SK-N-SH (cell line): ENCODE measurements at regions not wholly inside any gene's neighbourhood (a gene's known extent, or its start where the extent isn't known, plus 50 kb on each side); places are given as distances from the start of the nearest gene placed in this dataset.

Source experiments
- CTCF ChIA-PET: fragments of 300-600, 350-600 bp; formaldehyde crosslinking; extraction: SDS; loops from one replicate; lab custom pipeline; 2021; lab: Yijun Ruan, JAX
- POLR2A ChIA-PET: fragments of 350-600 bp; sonication (Branson Sonifier 250); formaldehyde crosslinking; extraction: SDS; loops from one replicate; lab custom pipeline; 2020; ENCODE audit warnings: antibody characterized with exemption, inconsistent platforms; lab: Yijun Ruan, JAX
- DNase-seq: peaks from one replicate; pipeline ENCODE4 v3.0.0; 2012
- H2AFZ ChIP-seq: fragments of 200-600 bp; sonication (generic); 2 replicates; pipeline ENCODE4 v1.8.1; 2016; ENCODE audit warnings: antibody characterized with exemption, mild to moderate bottlenecking, low read depth
- H3F3A ChIP-seq: fragments of 200-600 bp; sonication (generic); replicated peaks from 2 replicates; pipeline ENCODE3; 2016; ENCODE audit warnings: antibody characterized with exemption, mild to moderate bottlenecking; ENCODE audit not compliant: insufficient read depth
- H3K27ac ChIP-seq, 2 experiments: fragments of 200-500 bp in 1 of 2; fragments of 200-600 bp in 1 of 2; sonication (Bioruptor generic) in 1 of 2; sonication (generic), shearing (Covaris generic) in 1 of 2; 2 replicates each; pipeline versions ENCODE4 v1.5.1 to v1.6.1; 2014 to 2016; ENCODE audit warnings: low read depth in 2 of 2, inconsistent platforms in 1 of 2, low read length in 1 of 2, mild to moderate bottlenecking in 1 of 2, mixed read lengths in 1 of 2
- H3K27me3 ChIP-seq: fragments of 200-600 bp; sonication (generic), shearing (Covaris generic); 2 replicates; pipeline ENCODE4 v1.6.1; 2016; ENCODE audit warnings: mixed run types; ENCODE audit not compliant: insufficient read depth
- H3K36me3 ChIP-seq, 2 experiments: fragments of 200-500 bp in 1 of 2; fragments of 200-600 bp in 1 of 2; sonication (Bioruptor generic) in 1 of 2; sonication (generic) in 1 of 2; replicated peaks in 1 of 2; 2 replicates each; pipeline versions ENCODE3 to v1.5.1; 2014 to 2016; ENCODE audit warnings: low read length in 1 of 2, mild to moderate bottlenecking in 1 of 2; ENCODE audit not compliant: insufficient read depth in 2 of 2, control insufficient read depth in 1 of 2
- H3K4me1 ChIP-seq, 2 experiments: fragments of 200-500 bp in 1 of 2; fragments of 200-600 bp in 1 of 2; sonication (Bioruptor generic) in 1 of 2; sonication (generic), shearing (Covaris generic) in 1 of 2; 2 replicates each; pipeline versions ENCODE4 v1.5.1 to v1.6.1; 2014 to 2016; ENCODE audit warnings: low read depth in 1 of 2, low read length in 1 of 2, mixed run types in 1 of 2; ENCODE audit not compliant: insufficient read depth in 2 of 2, control insufficient read depth in 1 of 2
- H3K4me2 ChIP-seq: fragments of 200-600 bp; sonication (generic), shearing (Covaris generic); 2 replicates; pipeline ENCODE4 v1.6.1; 2017; ENCODE audit warnings: mixed run types
- H3K4me3 ChIP-seq, 2 experiments: fragments of 200-500 bp in 1 of 2; fragments of 200-600 bp in 1 of 2; sonication (Bioruptor generic) in 1 of 2; sonication (generic), shearing (Covaris generic) in 1 of 2; 2 replicates each; pipeline versions ENCODE4 v1.5.1 to v1.8.1; 2014 to 2016; ENCODE audit warnings: low read depth in 2 of 2, inconsistent platforms in 1 of 2, low read length in 1 of 2, mild to moderate bottlenecking in 1 of 2, mixed read lengths in 1 of 2, moderate library complexity in 1 of 2
- H3K79me2 ChIP-seq: fragments of 200-600 bp; sonication (generic); 2 replicates; pipeline ENCODE4 v1.8.1; 2017; ENCODE audit warnings: mild to moderate bottlenecking; ENCODE audit not compliant: insufficient read depth
- H3K9ac ChIP-seq: fragments of 200-600 bp; sonication (generic); 2 replicates; pipeline ENCODE4 v1.6.1; 2017; ENCODE audit warnings: mixed run types
- H3K9me2 ChIP-seq: fragments of 200-600 bp; sonication (generic); 2 replicates; pipeline ENCODE4 v1.6.1; 2017; ENCODE audit warnings: mixed run types
- H3K9me3 ChIP-seq: fragments of 200-600 bp; sonication (generic); 2 replicates; pipeline ENCODE4 v1.6.1; 2017; ENCODE audit warnings: mixed run types, mild to moderate bottlenecking, moderate library complexity
- H4K20me1 ChIP-seq: fragments of 200-600 bp; sonication (generic); 2 replicates; pipeline ENCODE4 v1.6.1; 2017; ENCODE audit warnings: mild to moderate bottlenecking, mixed run types; ENCODE audit not compliant: insufficient read depth
- EZH2phosphoT487 ChIP-seq: fragments of 200-600 bp; sonication (generic); IDR thresholded peaks from 2 replicates; pipeline ENCODE4 v1.6.1; 2017; ENCODE audit warnings: low read depth, mixed run types, mild to moderate bottlenecking, antibody characterized with exemption, moderate library complexity, borderline replicate concordance
- FOXJ3 ChIP-seq: sonication (generic); formaldehyde crosslinking; IDR thresholded peaks from 2 replicates; pipeline ENCODE4 v1.5.1; 2020; ENCODE audit warnings: mild to moderate bottlenecking, missing genetic modification reagents
- GABPA ChIP-seq: IDR thresholded peaks from 2 replicates; pipeline ENCODE4 v1.4.0; 2012; ENCODE audit warnings: low read depth, mild to moderate bottlenecking
- MXI1 ChIP-seq: IDR thresholded peaks from 2 replicates; pipeline ENCODE4 v1.6.1; 2012; ENCODE audit warnings: mild to moderate bottlenecking, low read depth, low read length, improper control_type of control experiment
- NRF1 ChIP-seq: IDR thresholded peaks from 2 replicates; pipeline ENCODE4 v1.6.1; 2012; ENCODE audit warnings: low read depth, mild to moderate bottlenecking, low read length
- POLR2AphosphoS5 ChIP-seq: IDR thresholded peaks from 2 replicates; pipeline ENCODE4 v1.6.1; 2012; ENCODE audit warnings: low read depth, low read length
- RXRA ChIP-seq: IDR thresholded peaks from 2 replicates; pipeline ENCODE4 v1.4.0; 2012; ENCODE audit warnings: low read depth, mild to moderate bottlenecking, borderline replicate concordance
- SIN3A ChIP-seq: IDR thresholded peaks from 2 replicates; pipeline ENCODE4 v1.6.1; 2012; ENCODE audit warnings: low read depth, mild to moderate bottlenecking, low read length, moderate library complexity, borderline replicate concordance
- SMC3 ChIP-seq: IDR thresholded peaks from 2 replicates; pipeline ENCODE4 v1.6.1; 2012; ENCODE audit warnings: low read depth, low read length, improper control_type of control experiment
- TAF1 ChIP-seq: IDR thresholded peaks from 2 replicates; pipeline ENCODE4 v1.6.1; 2012; ENCODE audit warnings: low read depth, mild to moderate bottlenecking, low read length, moderate library complexity, borderline replicate concordance
- TEAD4 ChIP-seq: IDR thresholded peaks from 2 replicates; pipeline ENCODE4 v1.4.0; 2012; ENCODE audit warnings: mild to moderate bottlenecking, borderline replicate concordance; ENCODE audit not compliant: insufficient read depth
- WGBS: methylation state at CpG from one replicate; pipeline ENCODE4 v1.1.6; 2017; ENCODE audit warnings: low lambda C conversion rate; 5-methylcytosine and 5-hydroxymethylcytosine counted together
- TF ChIP-seq, protein P1 (sequence below): fragments of 150-350 bp; IDR thresholded peaks from 2 replicates; pipeline ENCODE4 v1.6.1; 2017; ENCODE audit warnings: antibody characterized with exemption, low read length, low read depth, borderline replicate concordance
- TF ChIP-seq, protein P2 (sequence below): fragments of 150-350 bp; IDR thresholded peaks from 2 replicates; pipeline ENCODE4 v1.6.1; 2016; ENCODE audit warnings: mild to moderate bottlenecking, low read depth, low read length
- TF ChIP-seq, protein P3 (sequence below): IDR thresholded peaks from 2 replicates; pipeline ENCODE4 v1.6.1; 2012; ENCODE audit warnings: mild to moderate bottlenecking, low read depth, low read length, moderate library complexity

DNA sequence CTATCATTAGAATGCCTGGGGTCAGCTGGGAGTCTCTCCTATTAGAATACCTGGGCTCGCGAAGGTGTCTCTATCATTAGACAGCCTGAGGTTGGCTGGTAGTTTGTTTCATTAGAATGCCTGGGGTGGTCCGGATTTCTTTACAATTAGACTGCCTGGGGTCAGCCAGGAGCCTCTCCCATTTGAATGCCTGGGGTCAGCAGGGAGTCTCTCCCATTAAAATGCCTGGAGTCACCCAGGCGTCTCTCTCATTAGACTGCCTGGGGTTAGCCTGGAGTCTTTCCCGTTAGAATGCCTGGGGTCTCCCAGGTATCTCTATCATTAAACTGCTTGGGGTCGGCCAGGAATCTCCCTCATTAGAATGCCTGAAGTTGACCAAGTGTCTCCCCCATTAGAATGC, 1458.3 kb downstream of the UQCRFS1 start:
- Histone ChIP-seq H3K4me3 (no peak overlapping the region), H3F3A (no peaks in the 10 kb centered on the region), H3K9ac (no peak overlapping the region), H4K20me1 (no peaks in the 10 kb centered on the region), H3K27ac (no peak overlapping the region), H3K9me2 (no peaks in the 10 kb centered on the region), H3K4me1 (no peaks in the 10 kb centered on the region)
- POLR2A ChIA-PET = no interaction called here
- CTCF ChIA-PET = no interaction called here
- TF ChIP-seq, protein P1, sequence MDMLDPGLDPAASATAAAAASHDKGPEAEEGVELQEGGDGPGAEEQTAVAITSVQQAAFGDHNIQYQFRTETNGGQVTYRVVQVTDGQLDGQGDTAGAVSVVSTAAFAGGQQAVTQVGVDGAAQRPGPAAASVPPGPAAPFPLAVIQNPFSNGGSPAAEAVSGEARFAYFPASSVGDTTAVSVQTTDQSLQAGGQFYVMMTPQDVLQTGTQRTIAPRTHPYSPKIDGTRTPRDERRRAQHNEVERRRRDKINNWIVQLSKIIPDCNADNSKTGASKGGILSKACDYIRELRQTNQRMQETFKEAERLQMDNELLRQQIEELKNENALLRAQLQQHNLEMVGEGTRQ = no peak
- no peak for TF ChIP-seq SMC3
- no peak for TF ChIP-seq GABPA
- no peak for TF ChIP-seq TEAD4
- TF ChIP-seq, protein P2, sequence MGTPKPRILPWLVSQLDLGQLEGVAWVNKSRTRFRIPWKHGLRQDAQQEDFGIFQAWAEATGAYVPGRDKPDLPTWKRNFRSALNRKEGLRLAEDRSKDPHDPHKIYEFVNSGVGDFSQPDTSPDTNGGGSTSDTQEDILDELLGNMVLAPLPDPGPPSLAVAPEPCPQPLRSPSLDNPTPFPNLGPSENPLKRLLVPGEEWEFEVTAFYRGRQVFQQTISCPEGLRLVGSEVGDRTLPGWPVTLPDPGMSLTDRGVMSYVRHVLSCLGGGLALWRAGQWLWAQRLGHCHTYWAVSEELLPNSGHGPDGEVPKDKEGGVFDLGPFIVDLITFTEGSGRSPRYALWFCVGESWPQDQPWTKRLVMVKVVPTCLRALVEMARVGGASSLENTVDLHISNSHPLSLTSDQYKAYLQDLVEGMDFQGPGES = no peak
- TF ChIP-seq RXRA = no peak
- TF ChIP-seq, protein P3, sequence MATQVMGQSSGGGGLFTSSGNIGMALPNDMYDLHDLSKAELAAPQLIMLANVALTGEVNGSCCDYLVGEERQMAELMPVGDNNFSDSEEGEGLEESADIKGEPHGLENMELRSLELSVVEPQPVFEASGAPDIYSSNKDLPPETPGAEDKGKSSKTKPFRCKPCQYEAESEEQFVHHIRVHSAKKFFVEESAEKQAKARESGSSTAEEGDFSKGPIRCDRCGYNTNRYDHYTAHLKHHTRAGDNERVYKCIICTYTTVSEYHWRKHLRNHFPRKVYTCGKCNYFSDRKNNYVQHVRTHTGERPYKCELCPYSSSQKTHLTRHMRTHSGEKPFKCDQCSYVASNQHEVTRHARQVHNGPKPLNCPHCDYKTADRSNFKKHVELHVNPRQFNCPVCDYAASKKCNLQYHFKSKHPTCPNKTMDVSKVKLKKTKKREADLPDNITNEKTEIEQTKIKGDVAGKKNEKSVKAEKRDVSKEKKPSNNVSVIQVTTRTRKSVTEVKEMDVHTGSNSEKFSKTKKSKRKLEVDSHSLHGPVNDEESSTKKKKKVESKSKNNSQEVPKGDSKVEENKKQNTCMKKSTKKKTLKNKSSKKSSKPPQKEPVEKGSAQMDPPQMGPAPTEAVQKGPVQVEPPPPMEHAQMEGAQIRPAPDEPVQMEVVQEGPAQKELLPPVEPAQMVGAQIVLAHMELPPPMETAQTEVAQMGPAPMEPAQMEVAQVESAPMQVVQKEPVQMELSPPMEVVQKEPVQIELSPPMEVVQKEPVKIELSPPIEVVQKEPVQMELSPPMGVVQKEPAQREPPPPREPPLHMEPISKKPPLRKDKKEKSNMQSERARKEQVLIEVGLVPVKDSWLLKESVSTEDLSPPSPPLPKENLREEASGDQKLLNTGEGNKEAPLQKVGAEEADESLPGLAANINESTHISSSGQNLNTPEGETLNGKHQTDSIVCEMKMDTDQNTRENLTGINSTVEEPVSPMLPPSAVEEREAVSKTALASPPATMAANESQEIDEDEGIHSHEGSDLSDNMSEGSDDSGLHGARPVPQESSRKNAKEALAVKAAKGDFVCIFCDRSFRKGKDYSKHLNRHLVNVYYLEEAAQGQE = no peak
- no peak for TF ChIP-seq NRF1
- no peak for TF ChIP-seq TAF1
- no peak for TF ChIP-seq POLR2AphosphoS5
- TF ChIP-seq MXI1 = no peak
- TF ChIP-seq SIN3A = no peak
- TF ChIP-seq FOXJ3 = no peak
- TF ChIP-seq EZH2phosphoT487 = no peak
- TF ChIP-seq, all 33 proteins: peak for 0
- Histone ChIP-seq H3K27me3 (no peaks in the 10 kb centered on the region), H3K79me2 (no peaks in the 10 kb centered on the region), H3K36me3 (no peaks in the 10 kb centered on the region), H2AFZ (no peak overlapping the region), H3K9me3 (no peaks in the 10 kb centered on the region), H3K4me2 (no peak overlapping the region)
- WGBS = 30% methylated on average over 4 of the region's 6 CpGs
- no peak for DNase-seq
